ENCODE measurements at regions not wholly inside any gene's neighbourhood (a gene's known extent, or its start where the extent isn't known, plus 50 kb on each side); places are given as distances from the start of the nearest gene placed in this dataset.
"Not testable (repeated sequence)": the region's sequence is repeated elsewhere in the genome, so short reads cannot be mapped to it uniquely, and the experiment has no call there.

DNA sequence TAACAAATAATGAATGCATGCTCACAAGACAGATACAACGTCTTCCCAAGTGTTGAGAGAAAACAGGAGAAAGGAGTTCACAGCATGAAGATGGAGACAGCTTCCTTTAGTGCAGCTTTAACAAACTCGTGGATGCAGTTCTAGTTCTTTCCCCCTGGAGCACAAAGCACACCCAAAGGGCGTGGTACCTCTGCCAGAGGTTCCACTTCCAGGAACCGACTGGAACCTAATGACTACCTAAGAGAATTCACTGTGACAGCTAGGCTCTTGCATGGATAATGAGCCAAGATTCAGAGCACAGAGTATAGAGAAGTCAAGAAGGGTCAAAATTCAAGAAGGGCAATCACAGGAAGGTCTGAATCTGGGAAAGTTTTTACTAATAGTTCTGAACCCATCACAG is 673.2 kb downstream of the XPNPEP1 start:
- H3K4me3 ChIP-seq (ENCODE audit: low read length in 2 of 2) = no peak overlapping the region
- H3K27ac ChIP-seq (ENCODE audit: low read depth in 1 of 2, low read length in 2 of 2) = no peak overlapping the region
- H3K9me3 ChIP-seq (ENCODE audit: control insufficient read depth, low read length) = no peaks in the 10 kb centered on the region
- no peaks in the 10 kb centered on the region for H3K4me1 ChIP-seq (ENCODE audit: control insufficient read depth in 1 of 2, insufficient read depth in 2 of 2, low read length in 2 of 2)
- DNase-seq (no peak), ATAC-seq (ENCODE audit: low FRiP score) (no peak)
- no peaks in the 10 kb centered on the region for H3K36me3 ChIP-seq (ENCODE audit: control insufficient read depth in 1 of 2, insufficient read depth in 2 of 2, low read length in 1 of 2)
- WGBS, 2 donors = 51 to 67% methylated on average over 4 of the region's 4 CpGs
- intact Hi-C loops (cut with DNase I) = no loop called here
- no peaks in the 10 kb centered on the region for H3K27me3 ChIP-seq (ENCODE audit: control insufficient read depth in 1 of 2, insufficient read depth in 2 of 2, low read length in 1 of 2)

GRCh38 chr10:109247814-109248213 is 675.5 kb downstream of the XPNPEP1 start:
- intact Hi-C loops (cut with DNase I) = no loop called here
- no peak for DNase-seq
- Histone ChIP-seq H3K27me3 (ENCODE audit: control insufficient read depth in 1 of 2, insufficient read depth in 2 of 2, low read length in 1 of 2) (no peaks in the 10 kb centered on the region), H3K4me1 (ENCODE audit: control insufficient read depth in 1 of 2, insufficient read depth in 2 of 2, low read length in 2 of 2) (no peaks in the 10 kb centered on the region), H3K27ac (ENCODE audit: low read depth in 1 of 2, low read length in 2 of 2) (no peak overlapping the region), H3K9me3 (ENCODE audit: control insufficient read depth, low read length) (no peaks in the 10 kb centered on the region), H3K4me3 (ENCODE audit: low read length in 2 of 2) (no peak overlapping the region), H3K36me3 (ENCODE audit: control insufficient read depth in 1 of 2, insufficient read depth in 2 of 2, low read length in 1 of 2) (no peaks in the 10 kb centered on the region)
- WGBS, 2 donors = 61 to 67% methylated on average over 1 of the region's 1 CpG
- no peak for ATAC-seq (ENCODE audit: low FRiP score)

DNA sequence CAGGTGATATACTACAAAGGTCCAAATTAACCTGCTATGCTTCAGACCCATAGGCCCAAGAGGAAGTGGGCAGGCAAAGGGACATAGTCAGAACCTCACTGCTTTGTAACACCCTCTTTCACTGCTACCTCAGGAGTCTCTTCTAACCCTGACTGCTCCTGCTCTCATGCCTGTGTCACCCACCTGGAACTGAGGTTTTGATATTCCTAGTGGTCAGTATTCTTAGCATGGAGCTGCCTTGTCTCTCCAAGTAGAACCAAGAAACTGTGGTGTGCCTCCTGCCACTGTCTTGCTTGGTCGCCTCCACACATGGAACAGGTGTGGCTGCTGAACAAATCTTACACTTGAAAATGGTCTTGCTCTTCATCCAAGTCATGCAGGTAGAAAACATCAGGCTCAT is 677.5 kb downstream of the XPNPEP1 start:
- H3K9me3 ChIP-seq (ENCODE audit: control insufficient read depth, low read length) = no peaks in the 10 kb centered on the region
- no peak overlapping the region for H3K27ac ChIP-seq (ENCODE audit: low read depth in 1 of 2, low read length in 2 of 2)
- no peaks in the 10 kb centered on the region for H3K36me3 ChIP-seq (ENCODE audit: control insufficient read depth in 1 of 2, insufficient read depth in 2 of 2, low read length in 1 of 2)
- intact Hi-C loops (cut with DNase I) = no loop called here
- ATAC-seq (ENCODE audit: low FRiP score) (no peak), DNase-seq (no peak)
- no peaks in the 10 kb centered on the region for H3K4me1 ChIP-seq (ENCODE audit: control insufficient read depth in 1 of 2, insufficient read depth in 2 of 2, low read length in 2 of 2)
- H3K4me3 ChIP-seq (ENCODE audit: low read length in 2 of 2) = no peak overlapping the region
- WGBS, 2 donors = 68 to 86% methylated on average over 1 of the region's 1 CpG
- H3K27me3 ChIP-seq (ENCODE audit: control insufficient read depth in 1 of 2, insufficient read depth in 2 of 2, low read length in 1 of 2) = no peaks in the 10 kb centered on the region

DNA sequence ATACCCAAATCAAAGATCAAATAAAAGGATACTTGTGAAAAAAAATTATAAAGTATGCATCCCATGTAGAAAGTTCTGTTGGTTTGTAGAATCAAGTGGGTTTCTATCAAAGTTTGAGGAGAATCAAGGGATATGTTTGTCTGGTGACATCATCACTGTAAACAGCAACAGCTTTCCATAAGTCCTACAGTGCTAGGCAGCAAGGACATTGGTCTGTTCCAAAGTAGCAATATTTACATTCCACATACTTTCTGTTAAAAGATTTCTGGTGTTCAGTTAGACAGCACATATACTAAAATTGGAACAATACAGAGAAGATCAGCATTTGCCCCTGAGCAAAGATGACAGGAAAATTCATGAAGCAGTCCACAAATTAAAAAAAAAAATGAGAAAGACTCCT is 683.9 kb downstream of the XPNPEP1 start:
- Histone ChIP-seq H3K9me3 (ENCODE audit: control insufficient read depth, low read length) (no peaks in the 10 kb centered on the region), H3K36me3 (ENCODE audit: control insufficient read depth in 1 of 2, insufficient read depth in 2 of 2, low read length in 1 of 2) (no peaks in the 10 kb centered on the region), H3K4me3 (ENCODE audit: low read length in 2 of 2) (no peak overlapping the region), H3K27ac (ENCODE audit: low read depth in 1 of 2, low read length in 2 of 2) (no peak overlapping the region), H3K27me3 (ENCODE audit: control insufficient read depth in 1 of 2, insufficient read depth in 2 of 2, low read length in 1 of 2) (no peaks in the 10 kb centered on the region), H3K4me1 (ENCODE audit: control insufficient read depth in 1 of 2, insufficient read depth in 2 of 2, low read length in 2 of 2) (no peaks in the 10 kb centered on the region)
- ATAC-seq (ENCODE audit: low FRiP score) (no peak), DNase-seq (no peak)
- intact Hi-C loops (cut with DNase I) = no loop called here

DNA sequence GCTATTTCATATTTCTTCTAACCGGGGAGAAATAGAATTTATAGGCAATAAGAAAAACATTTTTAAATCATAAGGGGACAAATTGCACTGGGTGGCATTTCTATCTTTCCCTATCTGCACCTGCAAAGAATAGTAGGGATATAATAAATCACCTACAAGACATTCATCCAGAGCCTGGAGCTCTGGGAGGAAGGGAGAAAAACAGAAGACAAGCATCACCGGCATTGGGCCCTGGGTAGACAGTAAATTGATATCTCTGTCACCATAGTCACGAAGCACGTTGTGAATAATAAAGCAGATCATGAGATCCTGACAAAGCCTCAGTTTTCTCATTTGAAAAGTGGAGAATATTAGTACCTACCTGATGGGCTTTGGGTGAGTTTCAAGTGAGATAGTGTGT is 685.6 kb downstream of the XPNPEP1 start:
- DNase-seq = no peak
- H3K4me1 ChIP-seq (ENCODE audit: control insufficient read depth in 1 of 2, insufficient read depth in 2 of 2, low read length in 2 of 2) = no peaks in the 10 kb centered on the region
- no peak for ATAC-seq (ENCODE audit: low FRiP score)
- intact Hi-C loops (cut with DNase I) = no loop called here
- H3K9me3 ChIP-seq (ENCODE audit: control insufficient read depth, low read length) = no peaks in the 10 kb centered on the region
- H3K27ac ChIP-seq (ENCODE audit: low read depth in 1 of 2, low read length in 2 of 2) = no peak overlapping the region
- 28 to 43% methylated on average over 4 of the region's 4 CpGs for WGBS, 2 donors
- H3K4me3 ChIP-seq (ENCODE audit: low read length in 2 of 2) = no peak overlapping the region
- H3K27me3 ChIP-seq (ENCODE audit: control insufficient read depth in 1 of 2, insufficient read depth in 2 of 2, low read length in 1 of 2) = no peaks in the 10 kb centered on the region
- no peaks in the 10 kb centered on the region for H3K36me3 ChIP-seq (ENCODE audit: control insufficient read depth in 1 of 2, insufficient read depth in 2 of 2, low read length in 1 of 2)

DNA sequence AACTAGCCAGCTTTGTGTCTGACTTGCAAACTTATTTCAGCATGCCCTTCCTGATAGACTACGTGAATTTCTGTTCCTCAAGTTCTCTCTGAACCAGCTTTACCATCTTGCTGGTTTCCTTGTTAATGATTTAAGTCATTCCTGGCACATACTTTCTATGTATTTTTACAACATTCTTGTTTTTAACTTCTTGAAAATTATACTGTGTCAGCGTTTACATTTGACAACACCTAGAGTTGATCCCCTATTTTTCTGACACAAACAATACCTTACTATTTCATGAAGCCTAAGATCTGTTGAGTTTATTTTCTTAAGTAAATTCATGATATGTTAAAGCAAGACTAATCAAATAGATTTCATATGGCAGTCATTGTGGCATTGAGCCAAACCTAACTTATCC is 686.3 kb downstream of the XPNPEP1 start:
- H3K4me3 ChIP-seq (ENCODE audit: low read length in 2 of 2) = no peak overlapping the region
- H3K27me3 ChIP-seq (ENCODE audit: control insufficient read depth in 1 of 2, insufficient read depth in 2 of 2, low read length in 1 of 2) = no peaks in the 10 kb centered on the region
- H3K27ac ChIP-seq (ENCODE audit: low read depth in 1 of 2, low read length in 2 of 2) = no peak overlapping the region
- H3K9me3 ChIP-seq (ENCODE audit: control insufficient read depth, low read length) = no peaks in the 10 kb centered on the region
- intact Hi-C loops (cut with DNase I) = no loop called here
- WGBS, 2 donors = 14 to 18% methylated on average over 2 of the region's 2 CpGs
- no peaks in the 10 kb centered on the region for H3K36me3 ChIP-seq (ENCODE audit: control insufficient read depth in 1 of 2, insufficient read depth in 2 of 2, low read length in 1 of 2)
- ATAC-seq (ENCODE audit: low FRiP score) (no peak), DNase-seq (no peak)
- H3K4me1 ChIP-seq (ENCODE audit: control insufficient read depth in 1 of 2, insufficient read depth in 2 of 2, low read length in 2 of 2) = no peaks in the 10 kb centered on the region

- H3K27me3 ChIP-seq (ENCODE audit: control insufficient read depth in 1 of 2, insufficient read depth in 2 of 2, low read length in 1 of 2); H3K36me3 ChIP-seq (ENCODE audit: control insufficient read depth in 1 of 2, insufficient read depth in 2 of 2, low read length in 1 of 2); H3K4me3 ChIP-seq (ENCODE audit: low read length in 2 of 2); H3K9me3 ChIP-seq (ENCODE audit: control insufficient read depth, low read length); intact Hi-C loops (cut with DNase I); H3K4me1 ChIP-seq (ENCODE audit: control insufficient read depth in 1 of 2, insufficient read depth in 2 of 2, low read length in 2 of 2); DNase-seq; ATAC-seq (ENCODE audit: low FRiP score); H3K27ac ChIP-seq (ENCODE audit: low read depth in 1 of 2, low read length in 2 of 2): not testable (repeated sequence)
- WGBS, 2 donors = 78 to 89% methylated on average over 13 of the region's 13 CpGs
These were observed 699.8 kb downstream of the XPNPEP1 start for GRCh38 chr10:109223533-109223932.

DNA sequence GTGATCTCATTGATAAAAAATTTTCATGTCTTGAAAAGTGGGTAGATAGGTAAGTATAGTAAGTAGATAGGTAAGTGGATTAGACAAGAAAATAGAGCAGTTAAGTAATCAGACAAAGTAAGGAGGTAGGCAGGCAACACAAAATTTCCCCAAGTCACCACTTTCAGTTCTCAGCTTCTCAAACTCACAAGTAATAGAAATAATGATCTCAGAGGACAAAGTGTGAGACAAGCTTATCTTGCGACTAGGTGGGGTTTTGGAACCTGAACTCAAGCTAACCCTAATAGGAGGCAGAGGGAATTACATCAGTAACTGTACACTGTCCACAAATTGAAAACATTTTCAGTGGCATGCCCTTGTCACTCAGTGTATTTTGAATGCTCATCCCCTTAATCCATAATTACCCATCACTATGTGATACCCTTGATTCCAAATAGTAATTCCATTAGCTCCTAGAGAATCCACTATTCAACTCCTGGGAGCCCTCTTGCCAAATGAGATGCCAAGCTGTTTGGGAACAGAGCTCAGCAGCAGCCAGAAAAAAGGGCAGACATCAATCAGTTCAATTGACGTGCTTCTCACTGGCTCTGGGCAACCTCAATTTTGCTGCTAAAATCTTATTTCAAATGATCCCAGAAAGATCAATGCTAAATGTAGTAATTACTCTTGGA is 703.2 kb downstream of the XPNPEP1 start:
- Histone ChIP-seq H3K4me3 (ENCODE audit: low read length in 2 of 2) (no peak overlapping the region), H3K27ac (ENCODE audit: low read depth in 1 of 2, low read length in 2 of 2) (no peak overlapping the region), H3K27me3 (ENCODE audit: control insufficient read depth in 1 of 2, insufficient read depth in 2 of 2, low read length in 1 of 2) (no peaks in the 10 kb centered on the region), H3K4me1 (ENCODE audit: control insufficient read depth in 1 of 2, insufficient read depth in 2 of 2, low read length in 2 of 2) (no peaks in the 10 kb centered on the region), H3K36me3 (ENCODE audit: control insufficient read depth in 1 of 2, insufficient read depth in 2 of 2, low read length in 1 of 2) (no peaks in the 10 kb centered on the region), H3K9me3 (ENCODE audit: control insufficient read depth, low read length) (no peaks in the 10 kb centered on the region)
- DNase-seq (no peak), ATAC-seq (ENCODE audit: low FRiP score) (no peak)
- intact Hi-C loops (cut with DNase I) = no loop called here
- WGBS, 2 donors = 71 to 81% methylated on average over 2 of the region's 2 CpGs

GRCh38 chr10:109218207-109218606 is 705.1 kb downstream of the XPNPEP1 start:
- no peak for ATAC-seq (ENCODE audit: low FRiP score)
- no peak for DNase-seq
- Histone ChIP-seq H3K4me3 (ENCODE audit: low read length in 2 of 2) (no peak overlapping the region), H3K4me1 (ENCODE audit: control insufficient read depth in 1 of 2, insufficient read depth in 2 of 2, low read length in 2 of 2) (no peaks in the 10 kb centered on the region), H3K9me3 (ENCODE audit: control insufficient read depth, low read length) (no peaks in the 10 kb centered on the region), H3K36me3 (ENCODE audit: control insufficient read depth in 1 of 2, insufficient read depth in 2 of 2, low read length in 1 of 2) (no peaks in the 10 kb centered on the region), H3K27ac (ENCODE audit: low read depth in 1 of 2, low read length in 2 of 2) (no peak overlapping the region), H3K27me3 (ENCODE audit: control insufficient read depth in 1 of 2, insufficient read depth in 2 of 2, low read length in 1 of 2) (no peaks in the 10 kb centered on the region)
- intact Hi-C loops (cut with DNase I) = no loop called here
- WGBS, 2 donors = 81 to 85% methylated on average over 2 of the region's 2 CpGs
